NCI-H146 (cell line): ENCODE measurements at regions not wholly inside any gene's neighbourhood (a gene's known extent, or its start where the extent isn't known, plus 50 kb on each side); places are given as distances from the start of the nearest gene placed in this dataset.

Source experiments
- DNase-seq: peaks from one replicate; lab custom pipeline; 2025; lab: John Stamatoyannopoulos, UW

GRCh38 chr1:112264553-112264952 is 131.5 kb upstream of the CTTNBP2NL start:
- no peak for DNase-seq

GRCh38 chr1:112265931-112266330 is 130.1 kb upstream of the CTTNBP2NL start:
- no peak for DNase-seq

GRCh38 chr1:112267206-112267605 is 128.8 kb upstream of the CTTNBP2NL start:
- DNase-seq, result no peak

- no peak for DNase-seq
Measured at GRCh38 chr1:112267929-112268328, 128.1 kb upstream of the CTTNBP2NL start.

GRCh38 chr1:112268408-112268807 is 127.6 kb upstream of the CTTNBP2NL start:
- DNase-seq, result no peak

GRCh38 chr1:112271270-112271669 is 124.7 kb upstream of the CTTNBP2NL start:
- no peak for DNase-seq

- DNase-seq, result no peak
Measured at GRCh38 chr1:112272101-112272772, 123.8 kb upstream of the CTTNBP2NL start.

DNA sequence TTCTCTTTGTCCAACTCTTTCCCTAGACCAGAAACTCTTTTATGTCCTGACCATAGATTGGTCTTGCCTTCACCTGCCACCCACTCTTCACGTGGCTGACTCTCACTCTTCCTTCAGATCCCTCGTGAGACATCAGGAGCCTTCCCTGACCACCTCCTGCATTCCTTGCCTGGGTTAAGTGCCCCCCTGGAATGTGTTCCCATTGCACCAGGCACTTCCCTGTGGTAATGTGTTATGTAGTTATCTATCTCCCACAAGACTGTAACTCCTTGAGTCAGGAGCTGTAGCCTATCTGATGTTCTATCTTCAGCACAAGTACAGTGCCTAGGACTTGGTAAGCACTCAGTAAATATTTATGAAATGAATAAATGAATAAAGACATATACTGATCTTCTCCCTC is 111.2 kb upstream of the CTTNBP2NL start:
- DNase-seq, result no peak

DNA sequence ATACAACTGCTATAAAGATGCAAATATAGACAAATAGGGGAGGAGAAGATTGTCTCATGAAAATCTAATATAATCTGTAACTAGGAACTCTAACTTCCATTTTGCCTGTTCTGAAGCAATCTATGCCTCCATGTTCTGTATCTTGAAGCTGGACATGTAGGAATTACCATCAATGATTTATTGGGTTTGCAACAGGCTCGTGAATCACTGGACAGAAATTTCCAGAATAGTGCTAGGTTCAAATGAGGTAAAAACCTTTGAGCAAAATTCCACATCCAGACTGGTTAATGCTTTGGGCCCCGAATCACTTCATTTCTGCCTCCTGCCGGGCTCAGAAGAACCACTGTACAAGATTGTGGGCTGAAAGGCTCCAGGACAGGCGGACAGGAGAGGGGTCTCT is 110.7 kb upstream of the CTTNBP2NL start:
- DNase-seq, result no peak

GRCh38 chr1:112285746-112286145 is 110.3 kb upstream of the CTTNBP2NL start:
- peak; percentile 76 for DNase-seq

GRCh38 chr1:112296908-112297307 is 99.1 kb upstream of the CTTNBP2NL start:
- peak; percentile 9 for DNase-seq

DNA sequence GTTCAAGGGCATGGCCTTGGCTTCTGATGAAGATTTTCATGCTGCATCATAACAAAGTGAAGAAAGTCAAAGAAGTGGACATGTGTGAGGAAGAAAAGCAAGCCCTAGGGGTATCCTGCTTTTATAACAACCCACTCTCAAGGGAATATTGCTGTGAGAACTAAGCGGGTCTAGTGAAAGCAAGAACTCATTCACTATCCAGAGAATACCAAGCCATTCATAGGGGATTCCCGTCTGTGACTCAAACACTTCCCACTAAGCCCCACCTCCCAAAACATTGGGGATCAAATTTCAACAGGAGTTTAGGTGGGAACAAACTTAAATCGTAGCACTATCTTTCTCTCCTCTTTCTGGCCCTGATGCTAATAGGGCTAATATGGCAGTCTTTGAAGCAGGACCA is 98.5 kb upstream of the CTTNBP2NL start:
- DNase-seq, result no peak

- DNase-seq, result peak; percentile 70
Measured at GRCh38 chr1:112298558-112298957, 97.5 kb upstream of the CTTNBP2NL start.

DNA sequence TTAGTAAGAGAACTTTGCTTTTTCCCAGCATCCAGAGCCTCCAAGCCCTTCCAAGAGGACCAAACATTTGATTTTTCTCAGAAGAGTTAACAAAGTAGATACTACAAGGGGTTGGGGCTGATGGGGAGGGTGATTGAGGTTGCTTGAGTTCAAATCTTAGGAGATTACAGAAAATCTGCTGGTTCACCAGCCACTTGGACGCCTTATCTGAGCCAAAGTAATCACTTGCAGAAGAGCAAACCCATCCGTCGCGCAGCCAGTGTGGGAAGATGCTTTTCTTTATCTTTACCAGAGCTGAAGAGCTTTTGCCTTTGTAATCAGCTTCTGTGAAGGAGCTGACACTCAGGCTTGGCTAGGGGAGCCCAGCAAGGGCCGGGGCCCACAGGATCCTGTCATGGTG is 91.9 kb upstream of the CTTNBP2NL start:
- no peak for DNase-seq

GRCh38 chr1:112304612-112305011 is 91.4 kb upstream of the CTTNBP2NL start:
- no peak for DNase-seq

DNA sequence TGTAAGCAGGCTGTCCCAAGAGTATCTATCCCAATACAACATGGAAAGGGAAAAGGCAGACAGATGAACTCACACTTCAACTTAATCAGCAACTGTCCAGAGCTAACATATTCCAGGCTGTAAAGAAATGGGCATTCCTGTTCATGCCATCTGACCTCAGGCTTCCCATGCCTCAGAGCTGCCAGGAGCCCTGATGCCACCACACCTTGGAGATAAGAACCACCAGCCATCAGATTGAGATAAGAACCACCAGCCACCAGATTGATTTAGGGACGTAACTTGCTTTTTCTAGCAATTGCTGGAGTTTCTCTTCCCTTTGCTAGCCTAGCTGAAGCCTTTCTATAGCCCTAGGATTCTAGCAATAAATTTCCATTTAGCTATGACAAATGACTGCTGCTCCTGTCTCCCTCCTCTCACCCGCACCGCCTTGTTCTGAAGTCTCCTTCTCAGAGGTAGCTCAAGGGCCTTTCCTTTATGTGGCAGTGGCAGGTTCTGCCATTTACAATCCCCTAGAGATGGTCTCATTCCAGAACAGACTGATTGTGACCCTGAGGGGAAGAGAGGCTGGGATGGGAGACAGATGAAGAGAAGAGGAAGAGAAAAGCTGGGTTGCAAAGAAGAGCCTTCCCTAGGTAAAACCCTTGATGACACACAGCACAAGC is 88.0 kb upstream of the CTTNBP2NL start:
- DNase-seq, result no peak

GRCh38 chr1:112308716-112309115 is 87.3 kb upstream of the CTTNBP2NL start:
- DNase-seq, result no peak

DNA sequence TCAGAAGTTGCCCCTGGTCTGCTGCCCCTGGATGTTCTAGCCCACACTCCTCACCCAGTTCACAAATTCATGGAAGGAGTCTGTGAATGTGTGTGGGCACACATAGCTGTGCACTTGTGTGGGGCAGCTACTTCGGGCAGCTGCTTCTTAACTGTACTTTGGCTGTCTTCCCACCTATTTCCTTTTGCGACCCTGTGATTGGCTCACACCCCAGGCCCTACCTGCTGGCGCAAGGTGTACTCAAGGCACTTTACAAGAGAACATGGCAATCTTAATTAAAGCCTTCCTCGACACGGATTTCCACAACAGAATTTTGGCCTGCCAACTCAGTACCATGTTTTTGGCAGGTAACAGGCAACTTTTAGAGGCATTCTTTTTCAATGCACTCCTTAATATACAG is 86.5 kb upstream of the CTTNBP2NL start:
- no peak for DNase-seq

- DNase-seq, result peak; percentile 8
Measured at GRCh38 chr1:112312315-112312714, 83.7 kb upstream of the CTTNBP2NL start.

DNA sequence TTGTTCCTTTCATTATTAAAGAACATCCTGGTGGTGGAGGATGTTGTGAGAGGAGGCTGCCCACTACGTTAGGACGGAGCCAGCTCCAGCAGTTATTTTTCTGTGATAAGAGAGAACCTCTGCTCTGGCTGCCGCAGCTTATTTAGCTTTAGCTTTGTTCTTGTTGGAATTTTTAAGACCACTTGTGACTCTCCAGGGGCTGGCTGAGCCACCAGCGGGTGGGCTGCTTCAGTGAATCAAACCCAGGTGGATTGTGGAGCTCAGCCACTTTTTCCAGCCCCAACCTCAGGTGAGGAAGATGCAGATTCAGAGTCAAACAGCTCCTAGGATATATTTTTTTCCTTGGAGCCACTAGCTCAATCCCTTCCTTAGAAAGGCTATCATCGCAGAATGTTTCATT is 83.1 kb upstream of the CTTNBP2NL start:
- no peak for DNase-seq

DNA sequence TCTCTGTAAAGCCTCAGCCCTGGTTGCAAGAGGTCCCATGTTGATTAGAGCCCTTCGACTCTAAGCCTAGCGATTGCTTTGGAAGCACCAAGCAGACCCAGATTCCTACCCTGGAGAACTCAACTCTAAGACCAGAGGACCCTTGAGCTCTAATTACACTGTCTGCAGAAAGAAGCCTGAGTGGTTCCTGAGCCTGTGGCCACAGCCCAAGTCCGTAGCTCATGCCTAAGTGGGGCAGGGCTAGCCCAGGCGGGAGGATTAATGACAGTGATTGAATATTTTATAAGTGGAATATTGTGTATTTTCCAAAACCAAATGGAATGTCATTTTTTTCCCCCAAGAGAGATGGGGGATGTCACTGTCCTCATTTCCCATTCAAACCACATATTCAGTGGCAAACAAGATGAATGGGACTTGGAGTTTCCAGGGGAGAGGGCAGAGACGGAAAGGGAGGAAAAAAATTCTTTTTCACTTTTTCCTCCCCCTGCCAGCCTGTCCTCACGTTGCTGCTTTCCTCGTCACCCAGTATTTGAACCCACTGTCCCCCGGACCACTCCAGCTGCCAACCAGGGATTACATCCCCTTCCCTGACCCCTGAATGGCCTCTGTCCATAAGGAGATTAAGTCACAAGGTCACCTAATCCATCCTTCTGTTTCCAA is 79.6 kb upstream of the CTTNBP2NL start:
- DNase-seq, result no peak

- DNase-seq, result no peak
Measured at GRCh38 chr1:112317140-112317539, 78.9 kb upstream of the CTTNBP2NL start.

- DNase-seq, result no peak
Measured at GRCh38 chr1:112317611-112318062, 78.4 kb upstream of the CTTNBP2NL start.
